H4 (cell line): ENCODE measurements at regions not wholly inside any gene's neighbourhood (a gene's known extent, or its start where the extent isn't known, plus 50 kb on each side); places are given as distances from the start of the nearest gene placed in this dataset.

Source experiments
- DNase-seq: peaks from one replicate; pipeline ENCODE4 v3.0.0-alpha.2; 2015; ENCODE audit warnings: low spot score

DNA sequence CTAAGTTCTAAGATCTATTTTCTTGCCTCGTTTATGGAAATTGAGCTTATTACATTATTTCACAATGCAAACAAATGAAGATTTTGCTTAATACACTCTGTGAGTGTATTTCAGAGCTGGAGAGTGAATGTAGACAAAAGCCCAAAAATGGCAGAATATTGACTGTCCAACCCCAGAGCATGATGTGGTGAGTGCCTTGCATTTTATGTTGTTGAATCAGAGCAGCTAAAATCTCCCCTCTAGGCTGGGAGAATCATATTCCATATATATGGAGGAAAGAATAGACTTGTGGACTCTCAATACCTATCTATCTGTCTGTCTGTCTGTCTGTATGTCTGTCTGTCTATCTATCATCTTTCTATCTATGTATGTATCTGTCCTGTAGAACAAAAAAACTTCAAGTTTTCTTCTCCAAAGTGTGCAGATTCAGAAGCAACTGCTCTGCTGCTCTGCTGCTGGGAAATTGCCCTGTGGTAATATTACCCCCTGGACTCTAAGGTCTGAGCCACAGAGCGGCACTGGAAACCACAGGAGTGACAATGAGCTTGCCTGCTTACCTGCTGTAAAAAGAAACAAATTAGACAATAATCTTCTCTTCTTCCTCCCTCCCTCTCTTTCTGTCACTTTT is 209.4 kb upstream of the PRICKLE1 start:
- DNase-seq: peak; percentile 37

- no peak for DNase-seq
Measured at GRCh38 chr12:42794806-42795205, 205.3 kb upstream of the PRICKLE1 start.

DNA sequence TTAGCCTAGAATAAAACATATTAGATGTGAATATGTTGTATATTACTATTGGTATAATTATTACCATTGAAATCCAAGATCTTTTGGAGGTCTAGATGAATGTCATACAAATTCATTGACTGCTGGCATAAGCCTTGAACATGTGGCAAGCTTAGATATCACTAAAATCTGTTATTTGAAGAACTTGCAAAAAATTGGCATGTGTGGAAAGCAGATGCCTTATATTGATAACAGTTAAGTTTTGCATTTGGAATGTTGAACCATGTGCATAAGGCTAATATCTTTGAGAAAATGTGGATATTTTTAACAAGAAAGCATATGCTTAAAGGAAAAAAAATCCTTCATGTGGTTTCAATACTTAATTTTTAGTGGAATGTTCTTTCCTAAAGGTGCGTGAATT is 203.6 kb upstream of the PRICKLE1 start:
- no peak for DNase-seq

DNA sequence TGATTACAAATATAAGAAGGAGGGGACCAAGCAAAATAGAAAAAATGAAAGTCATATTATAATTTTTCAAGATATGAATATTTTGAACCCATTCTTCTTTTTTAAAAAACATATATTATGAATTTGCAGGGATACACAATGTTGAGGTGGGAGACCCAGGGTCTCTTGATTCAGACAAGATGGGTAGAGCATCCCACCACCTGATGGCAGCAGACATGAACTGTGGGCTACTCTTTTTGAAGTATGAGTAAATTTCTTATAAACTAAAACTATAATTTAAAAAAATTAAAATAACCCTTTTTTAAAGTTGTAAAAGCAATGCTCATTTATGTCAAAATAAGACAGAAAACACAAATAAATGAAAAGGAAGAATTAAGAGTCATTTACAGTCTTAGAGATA is 202.7 kb upstream of the PRICKLE1 start:
- DNase-seq: no peak

GRCh38 chr12:42791399-42791798 is 201.9 kb upstream of the PRICKLE1 start:
- DNase-seq: no peak

- peak; percentile 86 for DNase-seq
Measured at GRCh38 chr12:42790761-42791151, 201.2 kb upstream of the PRICKLE1 start.

- no peak for DNase-seq
Measured at GRCh38 chr12:42789808-42790760, 200.5 kb upstream of the PRICKLE1 start.

GRCh38 chr12:42786400-42787148 is 197.0 kb upstream of the PRICKLE1 start:
- DNase-seq: no peak

- no peak for DNase-seq
Measured at GRCh38 chr12:42785944-42786343, 196.4 kb upstream of the PRICKLE1 start.

GRCh38 chr12:42780671-42781070 is 191.1 kb upstream of the PRICKLE1 start:
- no peak for DNase-seq

- DNase-seq: no peak
Measured at GRCh38 chr12:42779186-42779859, 189.8 kb upstream of the PRICKLE1 start.

- no peak for DNase-seq
Measured at GRCh38 chr12:42776396-42776795, 186.8 kb upstream of the PRICKLE1 start.

DNA sequence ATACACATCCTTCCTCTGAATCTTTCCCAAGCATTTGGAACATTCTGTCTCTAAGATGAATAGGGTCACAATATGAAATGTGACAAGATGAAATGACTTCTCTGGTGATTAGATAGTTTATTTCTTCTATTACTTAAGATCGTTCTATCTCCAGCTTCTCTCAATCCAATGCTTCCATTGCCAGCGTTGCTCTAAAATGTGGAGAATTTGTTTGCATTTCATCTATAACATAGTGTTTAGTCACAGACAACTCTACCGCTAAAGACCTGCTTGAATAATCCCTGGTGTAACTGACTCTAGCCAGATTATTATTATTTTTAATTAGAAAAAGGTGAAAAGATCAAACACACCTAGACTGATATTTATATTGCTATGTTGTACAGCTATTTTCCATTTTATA is 184.7 kb upstream of the PRICKLE1 start:
- no peak for DNase-seq

DNA sequence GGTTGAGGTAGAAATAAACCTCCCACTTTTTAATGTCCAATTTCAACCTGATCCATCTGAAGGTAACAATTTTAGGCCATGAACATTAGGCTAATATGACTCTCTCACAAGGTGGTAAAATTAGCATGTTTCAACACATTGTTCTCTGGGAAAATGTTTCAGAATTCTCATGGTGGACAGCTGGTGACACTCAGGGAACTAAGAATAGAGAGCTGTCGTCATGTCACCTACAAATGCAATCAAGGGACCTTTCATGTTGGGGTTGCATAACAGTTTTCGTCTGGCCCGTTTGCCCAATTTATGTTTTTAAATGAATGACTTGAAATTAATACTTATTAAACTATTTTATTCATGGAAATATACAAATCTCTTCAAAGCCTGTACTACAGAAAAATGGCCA is 180.7 kb upstream of the PRICKLE1 start:
- no peak for DNase-seq

DNA sequence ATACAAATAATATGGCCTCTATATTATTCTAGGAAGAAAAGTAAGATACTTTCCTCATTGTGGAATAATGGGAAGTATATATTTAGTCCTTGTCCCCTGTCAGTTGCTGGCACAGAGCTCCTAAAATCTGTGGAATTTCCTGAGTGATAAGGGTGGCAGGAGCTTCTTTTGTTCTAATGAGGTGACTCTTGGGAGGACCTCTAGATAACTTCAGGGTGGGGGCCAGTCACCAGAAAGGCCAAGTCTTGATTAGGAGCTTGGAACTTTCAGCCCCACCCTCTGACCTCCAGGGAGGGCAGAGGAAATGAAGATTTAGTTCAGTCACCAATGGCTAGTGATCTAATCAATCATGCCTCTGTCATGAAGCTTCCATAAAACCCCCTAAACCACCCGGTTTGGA is 179.9 kb upstream of the PRICKLE1 start:
- no peak for DNase-seq

DNA sequence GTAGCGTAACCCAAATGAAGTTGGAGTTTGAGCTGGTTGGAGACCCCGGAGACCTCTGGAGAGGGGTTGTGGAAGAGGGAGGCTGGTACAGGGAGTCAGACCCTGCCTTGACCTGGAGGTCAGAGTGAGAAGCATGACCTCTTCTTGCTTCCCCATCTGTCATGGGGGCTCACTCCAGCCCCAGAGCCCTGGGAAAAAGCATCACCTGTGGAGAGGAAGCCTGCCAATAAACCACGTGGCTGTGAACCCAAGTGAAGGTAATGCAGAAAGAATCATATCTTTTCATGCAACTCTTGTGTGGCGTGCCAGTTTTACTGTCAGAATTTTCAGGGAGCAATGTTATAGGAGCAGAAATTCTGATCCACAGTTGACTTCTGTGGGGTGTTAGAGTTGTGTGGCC is 178.5 kb upstream of the PRICKLE1 start:
- DNase-seq: no peak

- no peak for DNase-seq
Measured at GRCh38 chr12:42767326-42767954, 177.9 kb upstream of the PRICKLE1 start.

DNA sequence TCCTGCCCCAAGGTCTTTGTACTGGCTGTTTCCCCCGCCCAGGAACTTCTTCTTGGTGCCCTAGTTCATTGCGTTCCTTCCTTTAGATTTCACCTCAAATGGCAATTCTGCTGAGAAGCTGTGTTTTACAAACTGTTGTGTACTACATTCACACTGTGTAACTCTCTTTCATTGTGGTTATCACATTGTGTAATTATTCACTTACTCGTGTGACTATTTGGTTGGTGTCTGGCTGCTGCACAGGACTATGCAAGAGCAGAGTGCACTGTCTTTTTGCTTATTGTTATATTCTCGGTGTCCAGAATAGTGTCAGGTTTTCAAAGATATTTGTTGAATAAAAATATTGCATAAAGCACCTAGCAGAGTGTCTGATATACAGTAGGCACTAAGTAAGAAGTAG is 177.2 kb upstream of the PRICKLE1 start:
- DNase-seq: no peak

DNA sequence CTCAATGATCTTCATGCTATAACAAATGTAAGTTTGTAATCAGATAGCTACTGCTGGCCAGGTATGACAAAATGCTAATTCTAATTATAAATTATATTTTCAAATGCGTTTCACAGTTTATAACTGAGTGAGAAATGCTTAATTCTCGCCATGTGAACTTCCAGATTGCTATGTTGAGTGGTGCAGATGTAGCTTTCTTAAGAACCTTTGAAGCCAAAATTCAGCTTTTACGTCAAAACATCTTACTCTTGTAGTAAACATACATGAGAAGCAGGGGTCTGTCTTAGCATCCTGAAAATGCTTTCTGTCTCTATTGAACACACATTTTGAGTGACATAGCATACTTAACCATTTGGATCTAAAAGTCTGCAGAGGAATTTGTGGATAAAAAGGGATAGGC is 176.5 kb upstream of the PRICKLE1 start:
- no peak for DNase-seq

- DNase-seq: no peak
Measured at GRCh38 chr12:42763682-42764081, 174.1 kb upstream of the PRICKLE1 start.

- no peak for DNase-seq
Measured at GRCh38 chr12:42762395-42762925, 172.9 kb upstream of the PRICKLE1 start.
